SK-N-SH (cell line): ENCODE measurements at regions not wholly inside any gene's neighbourhood (a gene's known extent, or its start where the extent isn't known, plus 50 kb on each side); places are given as distances from the start of the nearest gene placed in this dataset.
A peak's percentile ranks its signal among the peaks of the same experiment; 100 is the strongest.

ENCODE experiments used
- CTCF ChIA-PET: fragments of 300-600, 350-600 bp; formaldehyde crosslinking; extraction: SDS; loops from one replicate; lab custom pipeline; 2021; lab: Yijun Ruan, JAX
- POLR2A ChIA-PET: fragments of 350-600 bp; sonication (Branson Sonifier 250); formaldehyde crosslinking; extraction: SDS; loops from one replicate; lab custom pipeline; 2020; ENCODE audit warnings: antibody characterized with exemption, inconsistent platforms; lab: Yijun Ruan, JAX
- DNase-seq: peaks from one replicate; pipeline ENCODE4 v3.0.0; 2012
- H2AFZ ChIP-seq: fragments of 200-600 bp; sonication (generic); 2 replicates; pipeline ENCODE4 v1.8.1; 2016; ENCODE audit warnings: antibody characterized with exemption, mild to moderate bottlenecking, low read depth
- H3F3A ChIP-seq: fragments of 200-600 bp; sonication (generic); replicated peaks from 2 replicates; pipeline ENCODE3; 2016; ENCODE audit warnings: antibody characterized with exemption, mild to moderate bottlenecking; ENCODE audit not compliant: insufficient read depth
- H3K27ac ChIP-seq, 2 experiments: fragments of 200-500 bp in 1 of 2; fragments of 200-600 bp in 1 of 2; sonication (Bioruptor generic) in 1 of 2; sonication (generic), shearing (Covaris generic) in 1 of 2; 2 replicates each; pipeline versions ENCODE4 v1.5.1 to v1.6.1; 2014 to 2016; ENCODE audit warnings: low read depth in 2 of 2, inconsistent platforms in 1 of 2, low read length in 1 of 2, mild to moderate bottlenecking in 1 of 2, mixed read lengths in 1 of 2
- H3K27me3 ChIP-seq: fragments of 200-600 bp; sonication (generic), shearing (Covaris generic); 2 replicates; pipeline ENCODE4 v1.6.1; 2016; ENCODE audit warnings: mixed run types; ENCODE audit not compliant: insufficient read depth
- H3K36me3 ChIP-seq, 2 experiments: fragments of 200-500 bp in 1 of 2; fragments of 200-600 bp in 1 of 2; sonication (Bioruptor generic) in 1 of 2; sonication (generic) in 1 of 2; replicated peaks in 1 of 2; 2 replicates each; pipeline versions ENCODE3 to v1.5.1; 2014 to 2016; ENCODE audit warnings: low read length in 1 of 2, mild to moderate bottlenecking in 1 of 2; ENCODE audit not compliant: insufficient read depth in 2 of 2, control insufficient read depth in 1 of 2
- H3K4me1 ChIP-seq, 2 experiments: fragments of 200-500 bp in 1 of 2; fragments of 200-600 bp in 1 of 2; sonication (Bioruptor generic) in 1 of 2; sonication (generic), shearing (Covaris generic) in 1 of 2; 2 replicates each; pipeline versions ENCODE4 v1.5.1 to v1.6.1; 2014 to 2016; ENCODE audit warnings: low read depth in 1 of 2, low read length in 1 of 2, mixed run types in 1 of 2; ENCODE audit not compliant: insufficient read depth in 2 of 2, control insufficient read depth in 1 of 2
- H3K4me2 ChIP-seq: fragments of 200-600 bp; sonication (generic), shearing (Covaris generic); 2 replicates; pipeline ENCODE4 v1.6.1; 2017; ENCODE audit warnings: mixed run types
- H3K4me3 ChIP-seq, 2 experiments: fragments of 200-500 bp in 1 of 2; fragments of 200-600 bp in 1 of 2; sonication (Bioruptor generic) in 1 of 2; sonication (generic), shearing (Covaris generic) in 1 of 2; 2 replicates each; pipeline versions ENCODE4 v1.5.1 to v1.8.1; 2014 to 2016; ENCODE audit warnings: low read depth in 2 of 2, inconsistent platforms in 1 of 2, low read length in 1 of 2, mild to moderate bottlenecking in 1 of 2, mixed read lengths in 1 of 2, moderate library complexity in 1 of 2
- H3K79me2 ChIP-seq: fragments of 200-600 bp; sonication (generic); 2 replicates; pipeline ENCODE4 v1.8.1; 2017; ENCODE audit warnings: mild to moderate bottlenecking; ENCODE audit not compliant: insufficient read depth
- H3K9ac ChIP-seq: fragments of 200-600 bp; sonication (generic); 2 replicates; pipeline ENCODE4 v1.6.1; 2017; ENCODE audit warnings: mixed run types
- H3K9me2 ChIP-seq: fragments of 200-600 bp; sonication (generic); 2 replicates; pipeline ENCODE4 v1.6.1; 2017; ENCODE audit warnings: mixed run types
- H3K9me3 ChIP-seq: fragments of 200-600 bp; sonication (generic); 2 replicates; pipeline ENCODE4 v1.6.1; 2017; ENCODE audit warnings: mixed run types, mild to moderate bottlenecking, moderate library complexity
- H4K20me1 ChIP-seq: fragments of 200-600 bp; sonication (generic); 2 replicates; pipeline ENCODE4 v1.6.1; 2017; ENCODE audit warnings: mild to moderate bottlenecking, mixed run types; ENCODE audit not compliant: insufficient read depth
- CHD2 ChIP-seq: fragments of 150-350 bp; IDR thresholded peaks from 2 replicates; pipeline ENCODE4 v1.6.1; 2018; ENCODE audit warnings: low read length; ENCODE audit not compliant: partially characterized antibody
- ELF1 ChIP-seq: IDR thresholded peaks from 2 replicates; pipeline ENCODE4 v1.4.0; 2012
- EP300 ChIP-seq, 2 experiments: IDR thresholded peaks; 2 replicates each; pipeline versions ENCODE4 v1.4.0 to v1.6.1; 2012; ENCODE audit warnings: borderline replicate concordance in 1 of 2, low read depth in 1 of 2, low read length in 1 of 2
- FOSL2 ChIP-seq: IDR thresholded peaks from 2 replicates; pipeline ENCODE4 v1.4.0; 2012; ENCODE audit warnings: low read depth, mild to moderate bottlenecking, moderate library complexity, borderline replicate concordance
- FOXJ3 ChIP-seq: sonication (generic); formaldehyde crosslinking; IDR thresholded peaks from 2 replicates; pipeline ENCODE4 v1.5.1; 2020; ENCODE audit warnings: mild to moderate bottlenecking, missing genetic modification reagents
- GABPA ChIP-seq: IDR thresholded peaks from 2 replicates; pipeline ENCODE4 v1.4.0; 2012; ENCODE audit warnings: low read depth, mild to moderate bottlenecking
- IRF3 ChIP-seq: fragments of 150-350 bp; IDR thresholded peaks from 2 replicates; pipeline ENCODE4 v1.6.1; 2016; ENCODE audit warnings: mild to moderate bottlenecking, low read depth, low read length
- MEF2A ChIP-seq: IDR thresholded peaks from 2 replicates; pipeline ENCODE4 v1.4.0; 2012; ENCODE audit warnings: low read depth, borderline replicate concordance
- MXI1 ChIP-seq: IDR thresholded peaks from 2 replicates; pipeline ENCODE4 v1.6.1; 2012; ENCODE audit warnings: mild to moderate bottlenecking, low read depth, low read length, improper control_type of control experiment
- NFIC ChIP-seq: IDR thresholded peaks from 2 replicates; pipeline ENCODE4 v1.4.0; 2012; ENCODE audit warnings: borderline replicate concordance
- NRF1 ChIP-seq: IDR thresholded peaks from 2 replicates; pipeline ENCODE4 v1.6.1; 2012; ENCODE audit warnings: low read depth, mild to moderate bottlenecking, low read length
- POLR2AphosphoS5 ChIP-seq: IDR thresholded peaks from 2 replicates; pipeline ENCODE4 v1.6.1; 2012; ENCODE audit warnings: low read depth, low read length
- REST ChIP-seq: IDR thresholded peaks from 2 replicates; pipeline ENCODE4 v1.6.1; 2012; ENCODE audit warnings: mild to moderate bottlenecking, low read depth, low read length, moderate library complexity
- RXRA ChIP-seq: IDR thresholded peaks from 2 replicates; pipeline ENCODE4 v1.4.0; 2012; ENCODE audit warnings: low read depth, mild to moderate bottlenecking, borderline replicate concordance
- SIN3A ChIP-seq: IDR thresholded peaks from 2 replicates; pipeline ENCODE4 v1.6.1; 2012; ENCODE audit warnings: low read depth, mild to moderate bottlenecking, low read length, moderate library complexity, borderline replicate concordance
- SMC3 ChIP-seq: IDR thresholded peaks from 2 replicates; pipeline ENCODE4 v1.6.1; 2012; ENCODE audit warnings: low read depth, low read length, improper control_type of control experiment
- TAF1 ChIP-seq: IDR thresholded peaks from 2 replicates; pipeline ENCODE4 v1.6.1; 2012; ENCODE audit warnings: low read depth, mild to moderate bottlenecking, low read length, moderate library complexity, borderline replicate concordance
- TCF12 ChIP-seq: IDR thresholded peaks from 2 replicates; pipeline ENCODE4 v1.4.0; 2012
- TEAD4 ChIP-seq: IDR thresholded peaks from 2 replicates; pipeline ENCODE4 v1.4.0; 2012; ENCODE audit warnings: mild to moderate bottlenecking, borderline replicate concordance; ENCODE audit not compliant: insufficient read depth
- USF1 ChIP-seq: IDR thresholded peaks from 2 replicates; pipeline ENCODE4 v1.4.0; 2012; ENCODE audit warnings: low read depth, borderline replicate concordance
- USF2 ChIP-seq: fragments of 150-350 bp; IDR thresholded peaks from 2 replicates; pipeline ENCODE4 v1.6.1; 2017; ENCODE audit warnings: antibody characterized with exemption, low read length, low read depth, borderline replicate concordance
- YY1 ChIP-seq: IDR thresholded peaks from 2 replicates; pipeline ENCODE4 v1.4.0; 2012; ENCODE audit warnings: low read depth, mild to moderate bottlenecking
- ZBTB33 ChIP-seq: IDR thresholded peaks from 2 replicates; pipeline ENCODE4 v1.4.0; 2012; ENCODE audit warnings: low read depth, borderline replicate concordance
- WGBS: methylation state at CpG from one replicate; pipeline ENCODE4 v1.1.6; 2017; ENCODE audit warnings: low lambda C conversion rate; 5-methylcytosine and 5-hydroxymethylcytosine counted together

- WGBS: 68% methylated on average over 12 of the region's 12 CpGs
- TF ChIP-seq TEAD4: no peak
- no peak for TF ChIP-seq MEF2A
- TF ChIP-seq POLR2AphosphoS5: no peak
- TF ChIP-seq FOXJ3: 0 out of 2 replicates have a peak, but pooled peaks have one; percentile 21
- TF ChIP-seq TAF1: no peak
- no peak for TF ChIP-seq YY1
- TF ChIP-seq USF2: no peak
- TF ChIP-seq NRF1: no peak
- TF ChIP-seq USF1: no peak
- TF ChIP-seq CHD2: no peak
- TF ChIP-seq IRF3: no peak
- no peak for TF ChIP-seq ELF1
- no peak for TF ChIP-seq GABPA
- no peak for TF ChIP-seq NFIC
- TF ChIP-seq EP300 (IDR thresholded peaks at IDR 0.05; ENCODE audit: borderline replicate concordance in 1 of 2, low read depth in 1 of 2, low read length in 1 of 2): peak in 1 of 2 experiments; percentile 83; a peak in 1 of 4 replicates
- no peak for TF ChIP-seq ZBTB33
- TF ChIP-seq MXI1: no peak
- TF ChIP-seq SIN3A: no peak
- TF ChIP-seq TCF12: peak; percentile 53
- TF ChIP-seq REST: no peak
- no peak for TF ChIP-seq FOSL2
- no peak for TF ChIP-seq SMC3
- TF ChIP-seq RXRA: no peak
Measured at GRCh38 chr5:124866355-124867136, 120.1 kb upstream of the ZNF608 start.

More at GRCh38 chr5:124866355-124867136, 120.1 kb upstream of the ZNF608 start:
- Histone ChIP-seq H3K9ac (no peak overlapping the region), H3K4me2 (peak overlapping the region; percentile 36; the same call in 1 of the 2 replicates), H3K9me2 (no peaks in the 10 kb centered on the region), H3K27ac (peak overlapping the region in 1 of 2 experiments; percentile 6; a peak in 1 of 4 replicates), H3K9me3 (no peaks in the 10 kb centered on the region), H3K4me1 (peaks cover 7 to 12% of the 10 kb centered on the region in 2 experiments; a peak in 2 of 4 replicates), H3K4me3 (no peak overlapping the region), H3K36me3 (no peaks in the 10 kb centered on the region), H3K79me2 (no peaks in the 10 kb centered on the region), H3F3A (no peaks in the 10 kb centered on the region), H4K20me1 (no peaks in the 10 kb centered on the region), H2AFZ (no peak overlapping the region), H3K27me3 (no peaks in the 10 kb centered on the region)
- ChIA-PET CTCF (interaction anchor here (0.6 kb wide), 1 partner anchor 65 kb away, joined by 3 read pairs; no protein-coding TSS in a partner anchor), POLR2A (interaction anchor here (0.9 to 1.3 kb wide), 2 partner anchors 59 to 118 kb away, joined by 4 to 6 read pairs; no protein-coding TSS in a partner anchor)
- DNase-seq: peak; percentile 56
